NT2/D1 (cell line): ENCODE measurements at regions not wholly inside any gene's neighbourhood (a gene's known extent, or its start where the extent isn't known, plus 50 kb on each side); places are given as distances from the start of the nearest gene placed in this dataset.

Source experiments
- SUZ12 ChIP-seq: IDR thresholded peaks from 2 replicates; pipeline ENCODE4 v1.6.1; 2011; ENCODE audit not compliant: insufficient read length, insufficient read depth; ENCODE audit errors: extremely low read depth
- ZNF274 ChIP-seq: IDR thresholded peaks from 2 replicates; pipeline ENCODE4 v1.6.1; 2011; ENCODE audit warnings: mild to moderate bottlenecking, low read depth, low read length

GRCh38 chr22:46031557-46031956 is 54.6 kb upstream of the WNT7B start:
- TF ChIP-seq ZNF274, result no peak
- TF ChIP-seq SUZ12, result no peak
